ENCODE measurements at regions not wholly inside any gene's neighbourhood (a gene's known extent, or its start where the extent isn't known, plus 50 kb on each side); places are given as distances from the start of the nearest gene placed in this dataset.

GRCh38 chr1:87883906-87884305 lies 555.2 kb downstream of the LMO4 start:
- TF ChIP-seq, protein P1, sequence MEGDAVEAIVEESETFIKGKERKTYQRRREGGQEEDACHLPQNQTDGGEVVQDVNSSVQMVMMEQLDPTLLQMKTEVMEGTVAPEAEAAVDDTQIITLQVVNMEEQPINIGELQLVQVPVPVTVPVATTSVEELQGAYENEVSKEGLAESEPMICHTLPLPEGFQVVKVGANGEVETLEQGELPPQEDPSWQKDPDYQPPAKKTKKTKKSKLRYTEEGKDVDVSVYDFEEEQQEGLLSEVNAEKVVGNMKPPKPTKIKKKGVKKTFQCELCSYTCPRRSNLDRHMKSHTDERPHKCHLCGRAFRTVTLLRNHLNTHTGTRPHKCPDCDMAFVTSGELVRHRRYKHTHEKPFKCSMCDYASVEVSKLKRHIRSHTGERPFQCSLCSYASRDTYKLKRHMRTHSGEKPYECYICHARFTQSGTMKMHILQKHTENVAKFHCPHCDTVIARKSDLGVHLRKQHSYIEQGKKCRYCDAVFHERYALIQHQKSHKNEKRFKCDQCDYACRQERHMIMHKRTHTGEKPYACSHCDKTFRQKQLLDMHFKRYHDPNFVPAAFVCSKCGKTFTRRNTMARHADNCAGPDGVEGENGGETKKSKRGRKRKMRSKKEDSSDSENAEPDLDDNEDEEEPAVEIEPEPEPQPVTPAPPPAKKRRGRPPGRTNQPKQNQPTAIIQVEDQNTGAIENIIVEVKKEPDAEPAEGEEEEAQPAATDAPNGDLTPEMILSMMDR (IDR thresholded peaks at IDR 0.05; ENCODE audit: control extremely low read depth, extremely low read depth, low read depth, missing control alignments), result no peak
- DNase-seq (ENCODE audit: extremely low spot score), result no peak
- POLR2A ChIA-PET, result no interaction called here
- CTCF ChIA-PET, result interaction anchor here (1.6 kb wide), 1 partner anchor 14 kb away, joined by 3 read pairs; no protein-coding TSS in a partner anchor

DNA sequence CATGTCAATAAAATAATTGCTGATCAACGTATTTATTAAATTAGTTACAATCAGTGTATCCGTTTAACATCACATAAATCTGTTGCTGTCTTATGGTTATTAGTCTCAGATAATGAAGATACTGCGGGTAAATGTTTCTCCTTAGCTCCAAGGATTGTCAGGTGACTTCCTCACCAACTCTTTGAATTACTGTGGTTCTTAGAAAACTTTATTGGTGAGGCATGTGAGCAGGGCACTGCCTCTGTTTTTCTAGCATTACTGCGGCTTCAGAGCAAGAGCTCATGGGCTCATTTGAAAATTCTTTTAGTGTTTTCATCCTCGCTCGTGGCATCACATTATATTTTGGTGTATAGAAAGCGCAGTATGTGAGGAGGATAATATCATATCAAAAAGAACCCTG lies 555.9 kb downstream of the LMO4 start:
- POLR2A ChIA-PET, result no interaction called here
- CTCF ChIA-PET, result interaction anchor here (1.6 kb wide), 1 partner anchor 14 kb away, joined by 3 read pairs; no protein-coding TSS in a partner anchor
- DNase-seq (ENCODE audit: extremely low spot score), result no peak
- TF ChIP-seq, protein P1 (IDR thresholded peaks at IDR 0.05; ENCODE audit: control extremely low read depth, extremely low read depth, low read depth, missing control alignments), result no peak

DNA sequence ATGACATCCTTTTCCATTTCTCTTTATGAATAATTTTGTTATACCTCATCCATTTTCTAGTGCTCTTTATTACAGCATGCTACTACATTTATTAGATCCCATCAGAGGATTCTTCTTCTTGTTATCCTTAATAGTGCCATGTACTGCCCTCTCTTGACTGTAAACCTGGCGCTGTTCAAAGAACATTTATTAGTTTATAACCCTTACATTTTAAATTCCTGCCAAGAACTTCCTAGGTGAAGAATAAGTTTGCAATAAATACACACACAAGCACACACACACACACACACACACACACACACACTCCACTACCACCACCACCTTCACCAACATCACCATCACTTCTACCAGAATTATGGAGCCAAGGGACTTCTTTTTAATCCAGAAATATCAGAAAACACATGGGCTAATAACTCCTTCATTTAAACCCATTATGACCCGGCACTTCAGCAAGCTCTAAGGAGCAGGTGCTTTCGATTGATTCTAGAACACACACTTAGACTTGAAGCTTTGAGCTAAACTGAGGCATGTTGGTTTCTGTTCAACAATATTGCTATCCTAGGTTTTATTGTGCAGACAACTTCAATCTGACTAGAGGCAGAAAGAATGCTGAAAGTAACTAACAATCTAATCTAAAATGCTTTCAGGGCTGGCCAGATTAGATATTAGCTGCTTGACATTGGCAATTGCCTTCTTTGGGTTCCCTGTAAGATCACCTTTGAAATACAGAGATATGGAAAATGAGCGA lies 556.8 kb downstream of the LMO4 start:
- ChIA-PET CTCF (no interaction called here), POLR2A (no interaction called here)
- TF ChIP-seq, protein P1 (IDR thresholded peaks at IDR 0.05; ENCODE audit: control extremely low read depth, extremely low read depth, low read depth, missing control alignments), result no peak
- no peak for DNase-seq (ENCODE audit: extremely low spot score)

GRCh38 chr1:87887100-87887499 lies 558.4 kb downstream of the LMO4 start:
- TF ChIP-seq, protein P1 (IDR thresholded peaks at IDR 0.05; ENCODE audit: control extremely low read depth, extremely low read depth, low read depth, missing control alignments), result no peak
- CTCF ChIA-PET, result no interaction called here
- POLR2A ChIA-PET, result no interaction called here
- no peak for DNase-seq (ENCODE audit: extremely low spot score)

DNA sequence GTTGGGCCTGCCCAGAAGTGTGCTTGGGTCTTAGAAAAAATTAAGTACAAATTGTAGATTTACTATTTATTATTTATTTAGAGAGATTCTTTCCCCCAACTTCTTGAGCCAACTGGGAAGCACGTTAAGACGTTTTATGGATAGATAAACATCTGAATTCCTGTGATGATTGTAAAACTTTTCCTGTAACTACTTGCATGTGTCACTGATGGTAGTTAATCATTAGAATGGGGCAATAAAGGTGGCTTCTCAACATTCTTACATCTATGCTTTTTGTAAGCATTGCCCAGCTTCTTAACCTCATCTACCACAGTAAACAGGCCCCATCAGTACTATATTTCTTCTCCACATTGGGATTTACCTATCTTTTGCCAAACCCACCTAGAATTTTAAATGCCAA lies 559.8 kb downstream of the LMO4 start:
- POLR2A ChIA-PET, result no interaction called here
- TF ChIP-seq, protein P1 (IDR thresholded peaks at IDR 0.05; ENCODE audit: control extremely low read depth, extremely low read depth, low read depth, missing control alignments), result no peak
- CTCF ChIA-PET, result no interaction called here
- DNase-seq (ENCODE audit: extremely low spot score), result no peak

DNA sequence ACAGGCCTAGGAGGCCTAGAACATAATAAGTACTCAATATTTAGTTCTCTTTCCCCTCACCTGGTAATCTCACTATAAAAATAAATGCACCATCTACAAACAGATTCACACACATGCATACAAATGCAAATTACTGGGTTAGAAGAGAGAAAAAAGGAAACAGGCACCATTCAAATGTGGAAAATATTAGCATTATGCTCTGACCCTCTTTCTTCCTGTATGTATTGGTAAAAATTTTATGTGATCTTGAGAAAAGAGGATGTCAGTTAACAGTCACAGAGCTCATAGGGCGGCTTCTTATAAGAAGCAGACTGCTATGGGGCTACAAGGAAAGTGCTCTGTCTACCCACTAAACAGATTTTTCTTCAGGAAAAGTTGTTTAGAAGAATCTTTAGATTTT lies 565.4 kb downstream of the LMO4 start:
- CTCF ChIA-PET, result interaction anchor here (2.2 kb wide), 1 partner anchor 60 kb away, joined by 11 read pairs; no protein-coding TSS in a partner anchor

More for the DNA sequence above, 565.4 kb downstream of the LMO4 start:
- POLR2A ChIA-PET, result no interaction called here
- no peak for DNase-seq (ENCODE audit: extremely low spot score)
- TF ChIP-seq, protein P1 (IDR thresholded peaks at IDR 0.05; ENCODE audit: control extremely low read depth, extremely low read depth, low read depth, missing control alignments), result no peak

Data from GM10248 (cell line).